Gastrocnemius medialis (tissue), 4 donors: ENCODE measurements at regions not wholly inside any gene's neighbourhood (a gene's known extent, or its start where the extent isn't known, plus 50 kb on each side); places are given as distances from the start of the nearest gene placed in this dataset.
"Not testable (repeated sequence)": the region's sequence is repeated elsewhere in the genome, so short reads cannot be mapped to it uniquely, and the experiment has no call there.

Experiments
- POLR2A ChIP-seq, 2 donors: fragments of 450-650 bp; IDR thresholded peaks; one replicate each; pipeline ENCODE4 v1.6.1; 2017; ENCODE audit warnings: antibody characterized with exemption in 2 of 2, mild to moderate bottlenecking in 2 of 2, moderate library complexity in 2 of 2
- TF ChIP-seq, protein P1 (sequence below), 5 experiments: fragments of 450-650 bp in 3 of 5; fragments of 200-600 bp in 2 of 5; sonication (generic) in 2 of 5; IDR thresholded peaks in 4 of 5; conservative IDR thresholded peaks in 1 of 5; 1 replicate in 4 of 5; 2 replicates in 1 of 5; pipeline ENCODE4 v1.5.1; 2016 to 2019; ENCODE audit warnings: antibody characterized with exemption in 5 of 5, mild to moderate bottlenecking in 3 of 5, moderate library complexity in 3 of 5

DNA sequence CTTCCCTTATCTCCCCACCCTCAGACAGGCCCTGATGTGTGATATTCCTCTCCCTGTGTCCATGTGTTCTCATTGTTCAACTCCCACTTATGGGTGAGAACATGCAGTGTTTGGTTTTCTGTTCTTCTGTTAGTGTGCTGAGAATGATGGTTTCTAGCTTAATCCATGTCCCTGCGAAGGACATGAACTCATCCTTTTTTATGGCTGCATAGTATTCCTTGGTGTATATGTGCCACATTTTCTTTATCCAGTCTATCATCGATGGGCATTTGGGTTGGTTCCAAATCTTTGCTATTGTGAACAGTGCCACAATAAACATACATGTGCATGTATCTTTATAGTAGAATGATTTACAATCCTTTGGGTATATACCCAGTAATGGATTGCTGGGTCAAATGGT lies 207.6 kb downstream of the RASSF9 start:
- not testable (repeated sequence) for TF ChIP-seq POLR2A (IDR thresholded peaks at IDR 0.05)
- TF ChIP-seq, protein P1, sequence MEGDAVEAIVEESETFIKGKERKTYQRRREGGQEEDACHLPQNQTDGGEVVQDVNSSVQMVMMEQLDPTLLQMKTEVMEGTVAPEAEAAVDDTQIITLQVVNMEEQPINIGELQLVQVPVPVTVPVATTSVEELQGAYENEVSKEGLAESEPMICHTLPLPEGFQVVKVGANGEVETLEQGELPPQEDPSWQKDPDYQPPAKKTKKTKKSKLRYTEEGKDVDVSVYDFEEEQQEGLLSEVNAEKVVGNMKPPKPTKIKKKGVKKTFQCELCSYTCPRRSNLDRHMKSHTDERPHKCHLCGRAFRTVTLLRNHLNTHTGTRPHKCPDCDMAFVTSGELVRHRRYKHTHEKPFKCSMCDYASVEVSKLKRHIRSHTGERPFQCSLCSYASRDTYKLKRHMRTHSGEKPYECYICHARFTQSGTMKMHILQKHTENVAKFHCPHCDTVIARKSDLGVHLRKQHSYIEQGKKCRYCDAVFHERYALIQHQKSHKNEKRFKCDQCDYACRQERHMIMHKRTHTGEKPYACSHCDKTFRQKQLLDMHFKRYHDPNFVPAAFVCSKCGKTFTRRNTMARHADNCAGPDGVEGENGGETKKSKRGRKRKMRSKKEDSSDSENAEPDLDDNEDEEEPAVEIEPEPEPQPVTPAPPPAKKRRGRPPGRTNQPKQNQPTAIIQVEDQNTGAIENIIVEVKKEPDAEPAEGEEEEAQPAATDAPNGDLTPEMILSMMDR (IDR thresholded peaks at IDR 0.05 in 4 of 5, conservative IDR thresholded peaks at IDR 0.05 in 1 of 5): not testable (repeated sequence)
